WI38 (cell line): ENCODE measurements at regions not wholly inside any gene's neighbourhood (a gene's known extent, or its start where the extent isn't known, plus 50 kb on each side); places are given as distances from the start of the nearest gene placed in this dataset.

ENCODE experiments used
- H3K4me3 ChIP-seq: 2 replicates; pipeline ENCODE4 v1.5.1; 2011; ENCODE audit warnings: low read depth, mild to moderate bottlenecking, control low read depth, low read length
- TF ChIP-seq, protein P1 (sequence below): IDR thresholded peaks from 2 replicates; pipeline ENCODE4 v1.5.1; 2012; ENCODE audit warnings: low read depth, mild to moderate bottlenecking, control low read depth, low read length

DNA sequence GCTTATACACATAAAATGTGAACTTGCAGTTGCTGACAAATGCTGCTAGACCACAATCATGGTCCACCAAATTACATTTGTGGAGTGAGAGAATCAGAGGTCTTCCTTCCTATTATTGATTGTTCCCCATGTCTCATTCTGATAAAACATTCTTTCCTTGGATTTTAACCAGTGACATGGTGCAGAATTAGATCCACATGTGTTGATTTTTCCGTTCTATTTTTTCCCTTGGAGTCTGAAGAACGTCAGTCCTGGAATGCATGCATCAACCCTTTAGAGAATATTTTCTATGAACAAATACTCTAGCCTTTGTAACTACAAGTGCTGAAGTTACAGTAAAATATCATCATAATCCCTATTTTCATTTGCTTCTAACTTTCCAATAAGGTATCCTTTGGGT is 170.7 kb upstream of the SPRY4 start:
- TF ChIP-seq, protein P1, sequence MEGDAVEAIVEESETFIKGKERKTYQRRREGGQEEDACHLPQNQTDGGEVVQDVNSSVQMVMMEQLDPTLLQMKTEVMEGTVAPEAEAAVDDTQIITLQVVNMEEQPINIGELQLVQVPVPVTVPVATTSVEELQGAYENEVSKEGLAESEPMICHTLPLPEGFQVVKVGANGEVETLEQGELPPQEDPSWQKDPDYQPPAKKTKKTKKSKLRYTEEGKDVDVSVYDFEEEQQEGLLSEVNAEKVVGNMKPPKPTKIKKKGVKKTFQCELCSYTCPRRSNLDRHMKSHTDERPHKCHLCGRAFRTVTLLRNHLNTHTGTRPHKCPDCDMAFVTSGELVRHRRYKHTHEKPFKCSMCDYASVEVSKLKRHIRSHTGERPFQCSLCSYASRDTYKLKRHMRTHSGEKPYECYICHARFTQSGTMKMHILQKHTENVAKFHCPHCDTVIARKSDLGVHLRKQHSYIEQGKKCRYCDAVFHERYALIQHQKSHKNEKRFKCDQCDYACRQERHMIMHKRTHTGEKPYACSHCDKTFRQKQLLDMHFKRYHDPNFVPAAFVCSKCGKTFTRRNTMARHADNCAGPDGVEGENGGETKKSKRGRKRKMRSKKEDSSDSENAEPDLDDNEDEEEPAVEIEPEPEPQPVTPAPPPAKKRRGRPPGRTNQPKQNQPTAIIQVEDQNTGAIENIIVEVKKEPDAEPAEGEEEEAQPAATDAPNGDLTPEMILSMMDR, result no peak
- no peak overlapping the region for H3K4me3 ChIP-seq

DNA sequence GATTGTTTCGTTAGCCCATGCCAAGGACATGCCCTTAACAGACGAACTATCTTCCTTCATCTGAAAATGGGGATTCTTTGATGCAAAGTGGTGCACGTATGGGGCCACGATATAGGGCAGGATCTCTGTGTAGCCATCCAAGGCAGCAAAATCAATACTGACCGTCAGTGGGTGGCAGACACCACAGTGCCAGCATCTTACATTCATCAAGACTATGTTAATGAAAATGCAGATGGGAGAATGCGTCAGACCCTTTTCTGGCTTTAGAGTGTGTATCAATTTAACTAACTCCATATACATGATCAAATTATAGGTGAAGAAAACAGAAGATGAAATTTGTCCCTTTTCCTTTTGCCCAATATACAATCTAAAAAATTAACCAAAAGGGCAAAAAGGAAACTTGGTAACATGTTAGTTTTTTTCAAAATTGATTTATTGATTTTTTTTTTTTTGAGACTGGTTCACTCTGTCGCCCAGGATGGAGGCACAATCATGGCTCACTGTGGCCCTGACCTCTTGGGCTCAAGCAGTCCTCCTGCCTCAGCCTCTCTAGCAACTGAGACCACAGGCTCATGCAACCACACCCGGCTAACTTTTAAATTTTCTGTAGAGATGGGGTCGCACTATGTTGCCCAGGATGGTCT is 169.2 kb upstream of the SPRY4 start:
- TF ChIP-seq, protein P1, result no peak
- H3K4me3 ChIP-seq, result no peak overlapping the region

DNA sequence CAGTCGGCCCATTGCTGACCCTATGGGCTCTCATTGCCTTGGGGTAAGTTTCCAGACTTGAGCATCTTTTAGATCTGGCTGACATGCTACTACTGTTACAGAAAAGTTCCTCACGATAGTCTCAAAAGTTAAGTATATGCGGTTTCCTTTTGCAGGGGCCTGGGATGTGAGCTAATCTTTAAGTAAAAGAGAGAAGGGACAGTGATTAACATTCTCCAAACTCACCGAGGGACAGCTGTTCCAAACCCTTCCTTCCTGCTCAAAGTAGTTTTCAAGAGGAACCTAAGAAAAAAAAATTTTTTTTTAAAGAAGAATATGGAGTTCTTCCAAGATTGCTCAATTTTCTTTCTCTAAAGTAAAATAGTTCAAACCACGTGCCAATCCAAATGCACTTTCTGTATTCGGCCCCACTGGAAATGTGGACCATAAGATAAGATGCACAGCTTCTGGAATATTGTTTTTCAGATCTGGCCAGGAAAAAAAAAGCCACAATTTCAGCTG is 168.0 kb upstream of the SPRY4 start:
- H3K4me3 ChIP-seq, result 0 out of 2 replicates have a peak overlapping the region, but pooled peaks have one; percentile 6
- TF ChIP-seq, protein P1, result no peak

DNA sequence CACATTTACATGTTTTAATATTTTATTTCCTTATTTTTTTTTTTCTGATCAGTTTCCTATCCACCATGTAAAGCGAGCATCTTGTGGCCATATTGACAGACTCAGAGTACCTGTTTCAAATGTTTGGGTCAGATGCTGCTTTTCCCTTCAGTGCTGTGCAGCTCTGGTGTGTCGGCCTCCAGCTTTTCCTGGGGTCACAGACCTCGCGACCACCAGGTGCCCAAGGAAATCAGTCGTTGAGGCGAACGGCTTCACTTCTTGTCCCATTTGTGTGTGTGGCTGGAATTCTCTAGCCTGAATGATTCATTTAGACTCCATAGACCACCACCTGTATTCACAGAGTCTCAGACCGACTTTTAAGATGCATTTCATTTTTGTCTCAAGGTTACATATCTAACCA is 166.9 kb upstream of the SPRY4 start:
- TF ChIP-seq, protein P1, result no peak
- H3K4me3 ChIP-seq, result no peak overlapping the region

DNA sequence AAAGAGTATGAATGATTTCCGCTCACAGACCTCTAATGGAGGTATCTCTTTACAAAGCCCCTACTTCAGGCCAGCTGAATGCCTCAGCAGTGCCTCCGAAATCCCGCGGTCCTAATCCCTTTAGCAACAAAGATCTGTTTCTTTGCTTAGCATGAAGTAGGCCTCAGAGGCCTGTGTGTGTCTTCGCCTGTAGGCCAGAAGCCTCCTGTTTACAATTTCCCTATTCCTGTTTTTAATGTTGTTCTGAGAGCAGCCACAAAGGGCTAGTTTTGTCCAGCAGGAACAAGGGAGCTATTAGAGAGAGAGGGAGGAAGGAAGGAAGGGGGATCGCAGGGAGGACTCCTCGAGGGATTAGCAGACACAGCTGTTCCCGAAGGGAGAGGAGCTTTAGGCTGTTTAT is 166.4 kb upstream of the SPRY4 start:
- H3K4me3 ChIP-seq, result no peak overlapping the region
- TF ChIP-seq, protein P1, result no peak

DNA sequence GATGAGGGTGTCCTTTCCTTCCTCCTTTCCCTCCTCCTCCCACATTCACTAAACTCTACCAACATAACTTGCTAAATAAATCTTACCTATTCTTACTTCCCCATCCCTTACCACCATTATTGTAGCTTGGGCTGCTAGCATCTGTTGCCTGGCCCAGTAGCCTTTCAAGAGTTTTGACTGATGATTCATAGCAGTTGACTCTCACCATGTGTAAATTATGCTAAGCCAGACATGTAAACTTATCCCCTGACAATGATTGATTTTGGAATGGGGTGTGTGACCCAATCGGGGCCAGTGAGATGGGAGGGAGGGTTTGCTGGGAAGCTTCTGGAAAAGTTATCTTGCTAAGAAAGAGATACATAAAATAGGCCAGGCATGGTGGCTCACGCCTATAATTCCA is 161.8 kb upstream of the SPRY4 start:
- TF ChIP-seq, protein P1, result no peak
- no peak overlapping the region for H3K4me3 ChIP-seq

DNA sequence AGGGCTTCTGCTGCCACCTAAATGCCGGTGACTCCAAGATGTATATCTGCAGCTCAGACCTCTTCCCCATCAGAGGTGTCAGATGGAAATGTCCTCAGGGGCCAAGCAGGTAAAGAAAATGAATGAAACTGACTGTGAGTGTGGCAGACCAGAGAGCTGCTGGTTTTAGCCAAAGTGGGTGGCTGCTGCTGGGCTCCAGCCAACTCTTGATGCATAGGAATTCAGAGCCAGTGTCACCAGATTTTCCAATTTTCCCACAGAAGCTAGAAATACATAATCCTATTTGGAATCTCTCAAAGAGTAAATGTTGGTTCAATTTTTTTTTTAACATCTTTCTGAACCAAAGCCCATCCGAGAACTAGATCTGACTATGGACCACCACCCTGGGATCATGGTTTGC is 161.2 kb upstream of the SPRY4 start:
- H3K4me3 ChIP-seq, result no peak overlapping the region
- TF ChIP-seq, protein P1, result no peak
